Globus pallidus (tissue), 1 donor: ENCODE measurements at regions not wholly inside any gene's neighbourhood (a gene's known extent, or its start where the extent isn't known, plus 50 kb on each side); places are given as distances from the start of the nearest gene placed in this dataset.
"Not testable (repeated sequence)": the region's sequence is repeated elsewhere in the genome, so short reads cannot be mapped to it uniquely, and the experiment has no call there.

ENCODE experiments used
- DNase-seq: peaks from one replicate; pipeline ENCODE4 v3.0.0-alpha.2; 2015; ENCODE audit warnings: low spot score

DNA sequence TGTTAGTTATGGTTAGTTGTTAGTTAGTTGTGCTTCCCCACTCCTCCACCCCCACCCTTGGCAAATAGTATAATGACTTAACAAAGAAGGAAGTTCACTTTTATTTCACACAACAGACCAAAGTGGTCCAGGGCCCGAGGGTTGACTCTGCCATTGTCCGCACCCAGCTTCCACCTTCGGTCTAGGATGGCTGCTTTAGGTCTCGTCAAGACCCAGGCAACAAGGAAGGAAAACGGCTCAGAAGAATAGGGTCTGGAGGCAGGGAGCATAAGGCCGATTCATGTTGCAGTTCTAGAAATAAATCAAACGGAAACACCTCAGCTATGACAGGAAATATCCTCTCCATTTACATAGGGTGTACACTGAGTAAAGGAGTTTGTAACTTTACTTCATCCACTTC, 206.0 kb upstream of the CXCR4 start:
- DNase-seq = no peak

DNA sequence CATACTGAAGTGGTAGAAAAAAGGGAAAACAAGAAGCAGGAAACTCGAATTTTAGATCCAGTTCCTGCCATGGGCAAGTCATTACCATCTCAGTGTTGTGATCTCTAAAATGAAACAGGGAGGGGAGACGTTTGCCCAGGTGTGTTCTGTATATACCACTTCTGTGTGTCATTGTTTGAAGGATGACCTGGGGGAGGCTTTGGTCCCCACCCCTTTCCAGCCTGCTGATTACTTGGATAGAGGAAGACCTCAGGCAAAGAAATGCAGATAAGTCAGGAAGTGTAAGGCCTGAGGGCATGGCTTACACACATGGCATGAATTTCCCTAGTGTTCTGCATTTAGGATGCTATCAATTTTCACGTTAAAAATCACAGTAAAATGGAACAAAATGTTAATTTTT, 205.2 kb upstream of the CXCR4 start:
- no peak for DNase-seq

DNA sequence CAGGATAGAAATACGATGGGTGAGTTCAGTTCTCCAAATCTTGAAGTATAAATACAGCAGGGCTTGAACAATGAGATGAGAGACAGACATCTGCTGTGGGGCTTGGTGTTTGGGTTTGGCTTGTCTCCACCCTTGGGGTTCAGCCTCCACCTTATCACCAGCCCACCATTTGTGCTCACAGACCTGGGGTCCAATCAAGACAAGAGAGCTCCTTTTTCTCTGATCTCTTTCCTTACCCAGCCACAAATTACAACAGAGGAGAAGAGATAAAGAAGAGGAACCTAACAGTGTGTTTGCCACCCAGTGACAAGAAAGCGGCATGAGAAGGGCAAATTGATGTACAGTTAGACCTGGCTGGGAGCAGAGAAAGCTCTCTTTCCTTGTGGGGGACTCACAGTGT, 204.5 kb upstream of the CXCR4 start:
- no peak for DNase-seq

GRCh38 chr2:136319651-136320050, 201.7 kb upstream of the CXCR4 start:
- no peak for DNase-seq

GRCh38 chr2:136319237-136319636, 201.3 kb upstream of the CXCR4 start:
- no peak for DNase-seq

DNA sequence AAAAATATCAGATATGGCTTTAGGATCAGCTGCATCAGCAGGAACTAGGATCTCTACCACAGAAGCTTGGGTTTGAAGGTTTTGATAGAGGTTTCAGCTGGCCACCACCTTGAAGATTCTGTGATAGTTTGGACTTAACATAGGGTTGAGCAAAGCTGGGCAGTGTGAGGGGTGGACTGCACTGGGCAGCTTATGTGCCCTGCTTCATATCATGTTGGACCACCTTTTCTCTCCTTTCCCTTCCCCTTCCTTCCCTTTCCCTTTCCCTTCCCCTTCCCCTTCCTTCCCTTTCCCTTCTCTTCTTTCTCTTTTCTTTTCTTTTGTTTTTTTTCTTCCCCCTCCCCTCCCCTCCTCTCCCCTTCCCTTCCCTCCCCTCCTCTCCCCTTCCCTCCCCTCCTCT, 196.3 kb upstream of the CXCR4 start:
- no peak for DNase-seq

- DNase-seq = not testable (repeated sequence)
Measured at GRCh38 chr2:136312568-136312967, 194.6 kb upstream of the CXCR4 start.

GRCh38 chr2:136310797-136311603, 193.1 kb upstream of the CXCR4 start:
- no peak for DNase-seq

GRCh38 chr2:136310005-136310495, 192.1 kb upstream of the CXCR4 start:
- no peak for DNase-seq

- no peak for DNase-seq
Measured at GRCh38 chr2:136308611-136309010, 190.7 kb upstream of the CXCR4 start.

DNA sequence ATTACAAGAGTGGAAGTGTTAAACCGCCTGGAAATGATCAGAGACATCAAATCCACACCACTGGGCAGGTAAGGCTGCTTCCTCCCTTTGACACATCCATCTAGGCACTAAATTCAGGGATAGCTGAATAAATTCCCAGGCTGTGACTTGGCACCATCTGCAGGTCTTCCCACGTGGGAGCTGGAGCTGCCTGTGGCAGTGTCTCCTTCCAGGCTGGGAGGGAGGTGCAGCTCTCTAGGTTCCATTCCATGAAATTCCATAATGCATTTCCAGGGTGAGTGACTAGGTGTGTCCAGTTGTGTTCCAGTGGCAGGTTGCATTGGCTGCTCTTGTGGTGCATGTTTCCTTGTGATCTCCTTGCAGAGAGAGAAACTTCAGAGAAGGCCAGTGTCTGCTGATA, 188.9 kb upstream of the CXCR4 start:
- no peak for DNase-seq

GRCh38 chr2:136305517-136306192, 187.7 kb upstream of the CXCR4 start:
- DNase-seq = no peak

DNA sequence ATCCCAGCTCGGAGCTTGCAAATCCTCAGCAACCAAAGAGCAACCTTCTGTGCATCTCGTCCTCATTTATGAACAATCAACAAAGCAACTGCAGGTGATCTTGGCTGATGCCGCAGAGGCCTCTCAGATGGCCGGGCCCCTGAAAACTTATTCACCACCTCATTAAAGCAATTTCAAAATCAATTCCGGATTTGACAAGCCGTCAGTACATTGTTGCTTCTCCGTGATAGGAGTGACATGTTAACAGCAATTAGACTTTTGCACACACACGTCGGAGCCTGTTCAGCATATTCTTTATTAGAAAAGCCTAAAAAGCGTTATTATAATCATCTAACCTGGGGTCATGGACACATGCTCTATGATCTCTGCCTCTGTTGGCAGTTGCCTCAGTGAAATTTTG, 183.1 kb upstream of the CXCR4 start:
- DNase-seq = no peak

DNA sequence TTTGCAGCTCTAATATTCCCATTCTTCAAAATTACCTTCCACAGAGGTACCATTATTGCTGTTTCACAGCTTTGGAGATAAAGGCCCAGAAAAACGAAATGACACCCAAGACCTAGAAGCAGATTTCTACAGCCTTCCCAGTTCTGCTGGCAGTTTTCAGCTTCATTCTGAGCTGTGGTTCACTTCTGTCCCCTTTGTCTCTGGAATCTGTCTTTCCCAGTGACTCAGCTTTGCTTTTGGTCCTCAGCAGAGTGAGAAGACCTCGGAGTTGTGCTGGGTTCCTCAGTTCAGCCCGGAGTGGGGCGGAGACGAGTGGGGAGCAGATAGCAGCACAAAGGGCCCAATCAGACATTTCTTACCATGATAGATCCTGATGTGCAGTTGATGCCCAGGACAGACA, 180.7 kb upstream of the CXCR4 start:
- DNase-seq = no peak

GRCh38 chr2:136297994-136298393, 180.0 kb upstream of the CXCR4 start:
- DNase-seq = no peak

DNA sequence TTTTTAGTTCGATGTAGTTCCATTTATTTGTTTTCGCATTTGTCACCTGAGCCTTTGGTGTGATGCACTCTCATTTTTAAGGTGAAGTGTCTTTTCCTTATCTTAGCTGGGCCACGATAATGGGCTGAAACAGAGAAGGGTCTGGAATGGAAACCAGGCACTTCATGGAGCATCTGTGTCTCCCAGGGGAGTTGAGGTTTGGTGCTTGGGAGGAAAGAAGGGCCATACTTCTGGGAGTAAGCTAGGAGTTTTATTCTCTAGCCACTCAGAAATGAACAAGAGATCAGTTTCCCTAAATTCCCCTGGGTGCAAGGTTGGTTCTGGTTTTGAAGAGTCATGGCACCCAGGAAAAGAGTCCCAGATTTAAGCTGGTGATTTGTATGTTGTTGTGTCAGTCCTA, 179.4 kb upstream of the CXCR4 start:
- no peak for DNase-seq

- DNase-seq = no peak
Measured at GRCh38 chr2:136295168-136295567, 177.2 kb upstream of the CXCR4 start.

GRCh38 chr2:136291871-136292270, 173.9 kb upstream of the CXCR4 start:
- DNase-seq = no peak

DNA sequence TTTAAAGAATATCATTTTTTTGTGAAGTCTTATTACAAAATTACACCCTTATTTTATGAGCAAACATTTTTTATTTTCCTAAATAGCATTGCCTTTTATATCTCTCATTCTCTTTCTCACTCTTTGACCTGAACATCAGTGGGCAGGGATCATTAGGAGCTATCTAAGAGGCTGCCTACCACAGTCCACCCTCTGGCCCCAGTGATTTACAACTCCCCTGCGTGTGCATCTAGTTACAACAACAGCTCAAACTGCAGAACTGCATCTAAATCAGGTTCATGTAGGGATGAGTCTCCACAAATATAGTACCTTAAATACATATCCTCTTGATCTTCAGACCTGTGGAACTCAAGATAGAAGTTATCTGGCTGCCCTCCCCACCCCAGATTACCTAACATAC, 172.4 kb upstream of the CXCR4 start:
- no peak for DNase-seq

DNA sequence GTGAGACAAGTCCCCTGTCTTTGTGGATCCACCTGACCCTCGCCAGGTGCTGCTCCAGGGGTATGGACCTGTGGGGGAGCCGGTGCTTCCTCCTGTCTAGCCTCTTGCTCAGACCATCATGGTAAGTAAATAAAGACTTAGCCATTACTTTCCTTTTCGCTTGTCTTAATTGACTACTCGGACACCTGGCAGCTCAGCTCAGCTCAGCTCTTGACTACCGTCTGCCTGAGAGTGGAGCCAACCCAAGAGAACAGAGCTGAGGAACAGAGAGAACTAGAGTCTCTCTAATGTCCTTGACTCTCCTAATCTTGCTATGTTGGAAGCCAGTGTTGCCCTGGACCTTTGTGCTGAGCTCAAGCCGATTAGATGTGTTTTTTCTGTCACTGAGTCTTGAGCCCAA, 170.3 kb upstream of the CXCR4 start:
- no peak for DNase-seq

DNA sequence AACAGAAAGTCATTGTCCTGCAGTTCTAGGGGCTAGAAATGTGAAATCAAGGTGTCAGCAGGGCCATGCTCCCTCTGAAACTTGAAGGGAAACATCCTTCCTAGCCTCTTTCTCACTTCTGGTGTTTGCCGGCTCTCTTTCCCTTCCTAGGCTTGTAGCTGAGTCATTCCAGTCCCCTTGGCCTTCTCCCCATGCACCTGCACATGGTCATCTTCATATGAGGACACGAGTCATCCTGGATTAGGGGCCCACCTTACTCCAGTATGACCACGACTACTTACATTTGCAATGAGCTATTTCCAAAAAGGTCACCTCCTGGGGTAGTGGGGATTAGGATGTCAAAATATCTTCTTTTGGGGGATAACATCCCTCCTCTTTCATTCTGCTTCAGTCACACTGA, 168.5 kb upstream of the CXCR4 start:
- DNase-seq = no peak

DNA sequence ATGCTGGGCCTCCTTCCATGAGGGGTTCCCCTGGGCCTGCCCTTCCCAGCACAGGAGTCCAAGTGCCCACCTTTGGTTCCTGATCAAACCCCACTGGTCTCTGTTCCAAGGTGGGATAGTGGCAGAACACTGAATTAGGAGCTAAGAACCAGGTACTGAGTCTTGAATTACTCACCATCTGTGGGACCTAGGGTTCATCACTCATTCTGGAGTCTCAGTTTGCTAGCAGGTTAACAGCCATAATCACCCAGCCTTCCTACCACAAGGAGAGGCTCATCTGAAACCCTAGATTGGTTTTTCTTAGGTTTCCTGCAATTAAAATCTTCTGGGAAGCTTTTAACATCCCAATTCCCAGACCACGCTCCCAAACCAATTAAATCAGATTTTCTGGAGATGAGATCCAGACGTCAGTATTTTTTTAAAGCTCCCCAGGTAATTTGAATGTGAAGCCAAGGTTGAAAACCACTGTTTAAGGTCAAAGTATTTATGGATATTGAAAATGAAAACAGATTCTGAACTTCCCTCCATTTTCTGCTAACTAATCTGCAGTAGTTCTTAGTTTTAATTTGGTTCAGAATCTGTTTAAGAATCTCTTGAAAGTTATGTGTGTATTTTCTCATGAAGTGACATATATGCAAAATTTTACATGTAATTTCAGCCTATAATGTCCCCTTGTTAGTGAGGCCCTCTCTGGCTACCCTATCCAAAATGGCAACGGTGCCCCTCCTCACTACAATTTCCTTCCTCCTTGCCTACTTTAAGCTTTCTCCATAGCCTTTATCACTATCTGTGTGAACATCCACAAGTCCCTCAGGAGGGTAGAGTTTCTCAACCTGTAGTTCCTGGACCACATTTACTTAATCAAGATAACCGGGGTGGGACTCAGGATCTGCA, 166.5 kb upstream of the CXCR4 start:
- DNase-seq = no peak

GRCh38 chr2:136282251-136282650, 164.3 kb upstream of the CXCR4 start:
- DNase-seq = no peak
